ENCODE measurements at regions not wholly inside any gene's neighbourhood (a gene's known extent, or its start where the extent isn't known, plus 50 kb on each side); places are given as distances from the start of the nearest gene placed in this dataset.

DNA sequence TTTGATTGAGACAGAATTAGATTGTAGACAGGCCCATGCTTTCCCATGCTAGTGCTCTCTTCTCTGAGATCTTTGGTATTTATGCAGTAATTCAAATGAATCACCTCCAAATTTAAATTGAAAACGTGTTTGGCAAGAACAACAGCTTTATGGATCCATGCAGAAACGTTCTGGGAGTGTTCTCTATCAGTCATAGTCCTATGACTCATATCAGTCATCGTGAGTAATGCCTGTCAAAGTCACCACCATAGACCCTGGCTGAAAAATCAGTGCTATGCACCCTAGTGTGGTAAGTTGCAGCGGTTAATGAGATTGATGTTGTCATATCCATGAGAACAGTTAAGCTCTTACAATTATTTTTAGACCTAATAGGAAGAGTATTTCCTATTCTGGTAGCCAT lies 90.1 kb upstream of the FOXG1 start:
- no peak overlapping the region for H3K4me3 ChIP-seq (ENCODE audit: low read depth in 1 of 2, low read length in 2 of 2)
- H3K4me1 ChIP-seq (ENCODE audit: control insufficient read depth in 2 of 2, insufficient read depth in 2 of 2, low read length in 1 of 2): no peaks in the 10 kb centered on the region

DNA sequence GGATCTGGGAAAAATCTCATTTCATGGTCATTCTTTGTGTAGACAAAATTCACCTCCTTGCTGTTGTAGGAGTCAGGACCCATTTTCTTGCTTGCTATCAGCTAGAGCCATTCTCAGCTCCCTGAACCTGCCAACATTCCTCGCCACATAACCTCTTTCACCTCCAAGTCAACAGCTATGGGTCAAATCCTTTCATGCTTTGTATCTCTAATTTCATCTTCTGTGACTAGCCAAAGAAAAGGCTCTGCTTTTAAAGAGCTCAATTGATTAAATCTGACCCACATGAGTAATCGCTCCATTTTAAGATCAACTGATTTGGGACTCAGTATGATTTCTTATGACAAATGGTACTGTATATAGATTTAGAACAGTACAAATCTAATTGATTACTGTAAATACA lies 89.2 kb upstream of the FOXG1 start:
- Histone ChIP-seq H3K9me3 (ENCODE audit: control insufficient read depth in 2 of 2, insufficient read depth in 1 of 2, low read depth in 1 of 2, low read length in 1 of 2) (peaks cover 0 to 2% of the 10 kb centered on the region in 2 donors), H3K27ac (ENCODE audit: low read depth in 2 of 2, low read length in 1 of 2) (no peak overlapping the region), H3K4me1 (ENCODE audit: control insufficient read depth in 2 of 2, insufficient read depth in 2 of 2, low read length in 1 of 2) (no peaks in the 10 kb centered on the region), H3K4me3 (ENCODE audit: low read depth in 1 of 2, low read length in 2 of 2) (no peak overlapping the region), H3K27me3 (ENCODE audit: control insufficient read depth in 1 of 2, insufficient read depth in 2 of 2, low read length in 2 of 2) (no peaks in the 10 kb centered on the region), H3K36me3 (ENCODE audit: control insufficient read depth in 2 of 2, insufficient read depth in 2 of 2, low read length in 1 of 2) (no peaks in the 10 kb centered on the region)
- 77 to 81% methylated on average over 2 of the region's 2 CpGs for WGBS, 2 donors

More for the DNA sequence above, 90.1 kb upstream of the FOXG1 start:
- H3K27me3 ChIP-seq (ENCODE audit: control insufficient read depth in 1 of 2, insufficient read depth in 2 of 2, low read length in 2 of 2): no peaks in the 10 kb centered on the region
- H3K9me3 ChIP-seq (ENCODE audit: control insufficient read depth in 2 of 2, insufficient read depth in 1 of 2, low read depth in 1 of 2, low read length in 1 of 2): no peaks in the 10 kb centered on the region
- 21 to 28% methylated on average over 4 of the region's 4 CpGs for WGBS, 2 donors
- H3K36me3 ChIP-seq (ENCODE audit: control insufficient read depth in 2 of 2, insufficient read depth in 2 of 2, low read length in 1 of 2): no peaks in the 10 kb centered on the region
- no peak overlapping the region for H3K27ac ChIP-seq (ENCODE audit: low read depth in 2 of 2, low read length in 1 of 2)

DNA sequence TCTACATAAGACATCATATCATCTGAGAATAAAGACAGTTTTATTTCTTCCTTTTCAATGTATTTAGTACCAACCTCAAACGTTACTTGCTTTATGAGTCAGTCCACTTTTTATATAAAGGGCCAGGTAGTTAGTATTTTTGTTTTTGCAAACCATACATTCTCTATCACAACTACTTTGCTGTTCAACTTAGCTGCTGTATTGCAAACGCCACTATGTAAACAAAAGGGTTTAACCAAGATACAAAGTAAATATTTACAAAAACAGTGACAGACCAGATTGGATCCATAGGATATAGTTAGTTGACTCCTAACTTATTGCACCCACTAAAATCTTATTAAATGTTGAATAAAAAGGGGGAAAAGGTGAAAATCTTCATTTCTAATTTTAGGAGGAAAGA lies 87.7 kb upstream of the FOXG1 start:
- peaks cover 2% of the 10 kb centered on the region in 2 donors for H3K9me3 ChIP-seq (ENCODE audit: control insufficient read depth in 2 of 2, insufficient read depth in 1 of 2, low read depth in 1 of 2, low read length in 1 of 2)
- no peaks in the 10 kb centered on the region for H3K4me1 ChIP-seq (ENCODE audit: control insufficient read depth in 2 of 2, insufficient read depth in 2 of 2, low read length in 1 of 2)
- no peaks in the 10 kb centered on the region for H3K36me3 ChIP-seq (ENCODE audit: control insufficient read depth in 2 of 2, insufficient read depth in 2 of 2, low read length in 1 of 2)
- H3K27me3 ChIP-seq (ENCODE audit: control insufficient read depth in 1 of 2, insufficient read depth in 2 of 2, low read length in 2 of 2): no peaks in the 10 kb centered on the region
- 14 to 22% methylated on average over 2 of the region's 2 CpGs for WGBS, 2 donors
- H3K27ac ChIP-seq (ENCODE audit: low read depth in 2 of 2, low read length in 1 of 2): no peak overlapping the region
- no peak overlapping the region for H3K4me3 ChIP-seq (ENCODE audit: low read depth in 1 of 2, low read length in 2 of 2)

DNA sequence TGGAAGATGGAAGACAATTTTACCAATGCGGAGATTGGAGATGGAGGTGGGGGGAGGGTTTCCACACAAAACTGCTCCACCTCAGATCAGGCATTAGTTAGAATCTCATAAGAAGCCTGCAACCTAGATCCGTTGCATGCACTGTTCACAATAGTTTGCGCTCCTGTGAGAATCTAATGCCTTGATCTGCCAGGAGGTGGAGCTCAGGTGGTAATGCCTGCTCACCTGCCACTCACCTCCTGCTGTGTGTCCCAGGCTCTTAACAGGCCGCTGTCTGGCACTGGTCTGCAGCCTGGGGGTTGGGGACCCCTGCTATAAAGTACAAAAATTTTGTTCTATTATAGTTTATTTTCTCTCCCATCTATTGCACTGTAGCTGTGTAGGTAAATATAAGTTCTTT lies 84.9 kb upstream of the FOXG1 start:
- H3K27me3 ChIP-seq (ENCODE audit: control insufficient read depth in 1 of 2, insufficient read depth in 2 of 2, low read length in 2 of 2): no peaks in the 10 kb centered on the region
- WGBS, 2 donors: 65 to 68% methylated on average over 4 of the region's 4 CpGs
- no peaks in the 10 kb centered on the region for H3K36me3 ChIP-seq (ENCODE audit: control insufficient read depth in 2 of 2, insufficient read depth in 2 of 2, low read length in 1 of 2)
- peaks cover 2 to 3% of the 10 kb centered on the region in 2 donors for H3K9me3 ChIP-seq (ENCODE audit: control insufficient read depth in 2 of 2, insufficient read depth in 1 of 2, low read depth in 1 of 2, low read length in 1 of 2)
- no peak overlapping the region for H3K4me3 ChIP-seq (ENCODE audit: low read depth in 1 of 2, low read length in 2 of 2)
- H3K4me1 ChIP-seq (ENCODE audit: control insufficient read depth in 2 of 2, insufficient read depth in 2 of 2, low read length in 1 of 2): no peaks in the 10 kb centered on the region
- no peak overlapping the region for H3K27ac ChIP-seq (ENCODE audit: low read depth in 2 of 2, low read length in 1 of 2)

DNA sequence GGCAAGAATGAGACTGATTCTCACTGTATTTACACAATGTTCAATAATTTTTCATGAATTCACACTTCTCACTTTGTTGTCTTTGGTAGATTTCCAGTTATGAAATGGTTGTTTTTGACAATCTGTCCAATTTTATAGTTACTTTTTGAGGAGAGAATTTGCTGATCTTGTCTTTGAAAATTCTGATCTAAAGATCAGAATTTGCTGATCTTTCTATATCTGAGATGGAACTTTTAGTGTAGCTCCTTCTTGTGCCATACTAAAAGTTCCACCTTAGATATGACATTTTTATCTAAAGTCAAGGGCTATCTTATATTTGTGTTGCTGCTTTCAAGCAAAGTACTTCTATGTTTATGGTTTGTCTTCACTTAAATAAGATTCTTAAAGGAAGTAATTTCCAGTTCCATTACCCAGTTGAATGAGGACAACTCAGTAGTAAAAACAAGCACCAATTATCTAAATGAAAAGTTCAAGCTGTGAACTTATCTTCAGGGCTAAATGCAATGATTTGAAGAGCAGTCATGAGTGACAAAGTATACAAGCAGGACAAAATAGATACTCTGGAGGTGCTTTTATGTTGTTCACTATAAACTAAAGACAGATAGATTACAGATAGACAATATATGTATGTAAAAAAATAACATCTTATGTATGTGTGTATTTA lies 76.4 kb upstream of the FOXG1 start:
- no peaks in the 10 kb centered on the region for H3K4me1 ChIP-seq (ENCODE audit: control insufficient read depth in 2 of 2, insufficient read depth in 2 of 2, low read length in 1 of 2)
- H3K36me3 ChIP-seq (ENCODE audit: control insufficient read depth in 2 of 2, insufficient read depth in 2 of 2, low read length in 1 of 2): no peaks in the 10 kb centered on the region
- H3K27ac ChIP-seq (ENCODE audit: low read depth in 2 of 2, low read length in 1 of 2): no peak overlapping the region
- no peaks in the 10 kb centered on the region for H3K27me3 ChIP-seq (ENCODE audit: control insufficient read depth in 1 of 2, insufficient read depth in 2 of 2, low read length in 2 of 2)
- H3K9me3 ChIP-seq (ENCODE audit: control insufficient read depth in 2 of 2, insufficient read depth in 1 of 2, low read depth in 1 of 2, low read length in 1 of 2): no peaks in the 10 kb centered on the region
- H3K4me3 ChIP-seq (ENCODE audit: low read depth in 1 of 2, low read length in 2 of 2): no peak overlapping the region

DNA sequence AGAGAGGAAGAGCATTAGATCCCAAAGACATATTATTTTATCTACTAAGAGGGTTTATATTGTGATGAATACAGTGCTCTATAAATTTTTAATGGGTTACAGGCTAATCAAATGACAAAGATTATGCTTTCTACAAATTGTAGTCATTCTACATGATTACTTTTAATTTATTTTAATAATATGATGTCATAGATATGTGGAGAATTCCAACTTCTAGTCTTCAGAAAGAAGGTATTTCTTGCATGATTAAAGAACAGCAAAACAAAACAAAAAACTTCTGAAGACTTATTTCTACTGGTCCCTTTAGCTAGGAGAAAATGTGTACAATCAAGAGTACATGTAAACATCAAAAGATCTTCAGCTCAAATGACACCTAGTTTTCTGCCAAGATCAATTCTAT lies 71.5 kb upstream of the FOXG1 start:
- Histone ChIP-seq H3K4me1 (ENCODE audit: control insufficient read depth in 2 of 2, insufficient read depth in 2 of 2, low read length in 1 of 2) (no peaks in the 10 kb centered on the region), H3K4me3 (ENCODE audit: low read depth in 1 of 2, low read length in 2 of 2) (no peak overlapping the region), H3K27ac (ENCODE audit: low read depth in 2 of 2, low read length in 1 of 2) (no peak overlapping the region), H3K27me3 (ENCODE audit: control insufficient read depth in 1 of 2, insufficient read depth in 2 of 2, low read length in 2 of 2) (no peaks in the 10 kb centered on the region), H3K36me3 (ENCODE audit: control insufficient read depth in 2 of 2, insufficient read depth in 2 of 2, low read length in 1 of 2) (no peaks in the 10 kb centered on the region), H3K9me3 (ENCODE audit: control insufficient read depth in 2 of 2, insufficient read depth in 1 of 2, low read depth in 1 of 2, low read length in 1 of 2) (no peaks in the 10 kb centered on the region)

DNA sequence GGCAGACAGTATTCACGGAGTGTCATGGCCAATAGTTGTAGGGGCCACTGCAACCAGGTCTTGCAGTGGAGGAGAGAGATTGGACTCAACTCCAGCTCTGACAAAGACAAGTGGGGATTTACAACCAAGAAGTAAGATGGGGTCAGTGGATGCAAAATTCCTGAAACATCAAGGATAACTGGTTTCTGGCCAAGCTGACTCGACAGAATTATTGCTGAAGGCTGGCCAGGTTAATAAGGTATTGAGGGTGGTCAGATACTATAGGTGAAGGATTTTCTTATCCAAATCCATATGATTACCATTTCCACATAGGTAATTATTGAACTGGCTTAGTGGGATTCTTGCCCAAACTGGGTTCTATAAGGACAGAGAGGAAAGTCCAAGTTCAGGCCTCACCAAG lies 64.9 kb upstream of the FOXG1 start:
- Histone ChIP-seq H3K36me3 (ENCODE audit: control insufficient read depth in 2 of 2, insufficient read depth in 2 of 2, low read length in 1 of 2) (no peaks in the 10 kb centered on the region), H3K27me3 (ENCODE audit: control insufficient read depth in 1 of 2, insufficient read depth in 2 of 2, low read length in 2 of 2) (no peaks in the 10 kb centered on the region), H3K4me1 (ENCODE audit: control insufficient read depth in 2 of 2, insufficient read depth in 2 of 2, low read length in 1 of 2) (no peaks in the 10 kb centered on the region), H3K27ac (ENCODE audit: low read depth in 2 of 2, low read length in 1 of 2) (no peak overlapping the region), H3K9me3 (ENCODE audit: control insufficient read depth in 2 of 2, insufficient read depth in 1 of 2, low read depth in 1 of 2, low read length in 1 of 2) (no peaks in the 10 kb centered on the region), H3K4me3 (ENCODE audit: low read depth in 1 of 2, low read length in 2 of 2) (no peak overlapping the region)
- 81 to 86% methylated on average over 2 of the region's 2 CpGs for WGBS, 2 donors

DNA sequence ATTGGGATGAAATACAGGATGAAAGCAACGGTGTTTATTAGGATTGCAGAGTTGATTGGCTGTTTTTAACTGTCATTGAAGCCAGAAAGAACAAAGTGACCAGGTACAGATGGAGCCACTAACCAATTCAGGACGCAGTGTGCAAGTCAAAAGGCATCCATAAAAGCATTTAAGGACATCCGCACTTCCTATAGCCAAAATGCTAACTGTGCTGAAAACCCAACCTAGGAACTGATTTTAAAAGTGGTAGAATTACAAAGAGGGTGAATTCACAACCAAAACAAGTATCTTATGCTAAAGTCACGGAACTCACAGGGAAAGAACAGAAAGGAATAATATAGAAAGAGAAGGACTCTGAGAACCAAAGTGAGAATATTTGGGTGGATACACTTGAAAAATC lies 63.1 kb upstream of the FOXG1 start:
- Histone ChIP-seq H3K36me3 (ENCODE audit: control insufficient read depth in 2 of 2, insufficient read depth in 2 of 2, low read length in 1 of 2) (no peaks in the 10 kb centered on the region), H3K4me3 (ENCODE audit: low read depth in 1 of 2, low read length in 2 of 2) (no peak overlapping the region), H3K27me3 (ENCODE audit: control insufficient read depth in 1 of 2, insufficient read depth in 2 of 2, low read length in 2 of 2) (no peaks in the 10 kb centered on the region), H3K27ac (ENCODE audit: low read depth in 2 of 2, low read length in 1 of 2) (no peak overlapping the region), H3K4me1 (ENCODE audit: control insufficient read depth in 2 of 2, insufficient read depth in 2 of 2, low read length in 1 of 2) (no peaks in the 10 kb centered on the region), H3K9me3 (ENCODE audit: control insufficient read depth in 2 of 2, insufficient read depth in 1 of 2, low read depth in 1 of 2, low read length in 1 of 2) (no peaks in the 10 kb centered on the region)
- 74 to 78% methylated on average over 4 of the region's 4 CpGs for WGBS, 2 donors

DNA sequence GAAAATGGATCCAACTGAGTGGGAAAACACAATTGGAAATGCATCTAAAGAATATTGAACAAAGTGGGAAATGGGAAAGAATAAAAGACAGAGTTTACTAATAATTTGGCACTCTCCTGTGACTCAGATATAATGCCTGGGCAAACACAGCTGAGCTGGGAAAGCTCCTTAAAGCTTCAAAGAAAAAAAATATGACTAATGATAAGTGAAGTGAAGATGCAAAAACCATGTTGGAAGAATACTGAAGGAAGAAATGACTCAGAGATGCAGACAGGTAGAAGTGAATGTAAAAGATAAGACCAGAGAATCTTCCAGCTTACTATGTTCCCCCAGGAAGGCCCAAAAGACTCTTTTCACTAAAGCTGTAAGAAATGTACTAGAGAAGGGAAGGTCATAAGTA lies 62.4 kb upstream of the FOXG1 start:
- H3K27ac ChIP-seq (ENCODE audit: low read depth in 2 of 2, low read length in 1 of 2): no peak overlapping the region
- no peaks in the 10 kb centered on the region for H3K27me3 ChIP-seq (ENCODE audit: control insufficient read depth in 1 of 2, insufficient read depth in 2 of 2, low read length in 2 of 2)
- no peaks in the 10 kb centered on the region for H3K4me1 ChIP-seq (ENCODE audit: control insufficient read depth in 2 of 2, insufficient read depth in 2 of 2, low read length in 1 of 2)
- H3K36me3 ChIP-seq (ENCODE audit: control insufficient read depth in 2 of 2, insufficient read depth in 2 of 2, low read length in 1 of 2): no peaks in the 10 kb centered on the region
- H3K9me3 ChIP-seq (ENCODE audit: control insufficient read depth in 2 of 2, insufficient read depth in 1 of 2, low read depth in 1 of 2, low read length in 1 of 2): no peaks in the 10 kb centered on the region
- no peak overlapping the region for H3K4me3 ChIP-seq (ENCODE audit: low read depth in 1 of 2, low read length in 2 of 2)

DNA sequence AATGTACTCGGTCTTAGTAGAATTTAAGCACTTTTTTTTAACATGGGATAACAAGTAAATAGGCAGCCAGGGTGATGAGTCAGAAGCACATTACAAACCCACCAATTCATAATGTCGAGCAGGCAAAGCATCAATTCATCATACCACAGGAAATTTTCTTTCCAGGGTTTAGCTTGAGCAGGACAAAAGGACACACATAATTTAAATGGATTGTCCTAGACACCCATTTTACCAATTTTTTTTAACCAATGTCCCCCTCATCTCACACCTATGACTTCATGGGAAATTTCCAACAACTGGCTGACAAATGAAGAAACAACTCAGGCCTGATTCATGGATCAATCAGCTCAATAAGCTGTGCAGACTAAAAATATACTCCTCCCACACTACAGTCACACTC lies 58.8 kb upstream of the FOXG1 start:
- WGBS, 2 donors: 37 to 44% methylated on average over 2 of the region's 2 CpGs
- no peak overlapping the region for H3K4me3 ChIP-seq (ENCODE audit: low read depth in 1 of 2, low read length in 2 of 2)
- H3K27ac ChIP-seq (ENCODE audit: low read depth in 2 of 2, low read length in 1 of 2): no peak overlapping the region

More for the DNA sequence above, 58.8 kb upstream of the FOXG1 start:
- Histone ChIP-seq H3K4me1 (ENCODE audit: control insufficient read depth in 2 of 2, insufficient read depth in 2 of 2, low read length in 1 of 2) (no peaks in the 10 kb centered on the region), H3K27me3 (ENCODE audit: control insufficient read depth in 1 of 2, insufficient read depth in 2 of 2, low read length in 2 of 2) (no peaks in the 10 kb centered on the region), H3K36me3 (ENCODE audit: control insufficient read depth in 2 of 2, insufficient read depth in 2 of 2, low read length in 1 of 2) (no peaks in the 10 kb centered on the region), H3K9me3 (ENCODE audit: control insufficient read depth in 2 of 2, insufficient read depth in 1 of 2, low read depth in 1 of 2, low read length in 1 of 2) (no peaks in the 10 kb centered on the region)

Data from esophagus (tissue), 2 donors.